Activated CD8-positive, alpha-beta memory T cell treated with anti-CD3 and anti-CD28 coated beads for 36 hours (primary cell): ENCODE measurements at regions not wholly inside any gene's neighbourhood (a gene's known extent, or its start where the extent isn't known, plus 50 kb on each side); places are given as distances from the start of the nearest gene placed in this dataset.

ENCODE experiments used
- CTCF ChIA-PET: fragments of 350-600 bp; sonication (Branson Sonifier 250); formaldehyde crosslinking; loops from one replicate; lab custom pipeline; 2021; ENCODE audit warnings: antibody characterized with exemption; lab: Charles Lee
- POLR2A ChIA-PET: fragments of 350-600 bp; sonication (Branson Sonifier 250); formaldehyde crosslinking; loops from one replicate; lab custom pipeline; 2021; ENCODE audit warnings: antibody characterized with exemption; lab: Charles Lee

DNA sequence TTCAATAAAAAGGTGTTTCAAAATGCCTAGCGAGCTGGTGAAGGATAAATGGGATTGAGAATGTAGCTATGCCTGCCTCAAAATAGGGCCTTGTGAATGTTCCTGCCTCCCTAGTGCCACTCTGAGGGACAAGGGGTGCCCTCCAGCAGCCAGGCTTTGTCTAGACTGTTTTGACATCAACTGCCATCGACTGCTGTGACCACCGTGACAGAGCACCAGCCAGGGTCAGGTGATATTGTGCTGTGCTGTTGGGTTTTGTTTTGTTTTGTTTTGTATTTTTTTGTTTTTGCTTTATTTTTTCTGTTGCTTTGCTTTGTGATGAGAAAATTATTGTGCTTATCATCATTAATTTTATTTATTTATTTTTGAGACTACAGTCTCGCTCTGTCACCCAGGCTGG is 144.8 kb downstream of the SMAD6 start:
- CTCF ChIA-PET: no interaction called here

DNA sequence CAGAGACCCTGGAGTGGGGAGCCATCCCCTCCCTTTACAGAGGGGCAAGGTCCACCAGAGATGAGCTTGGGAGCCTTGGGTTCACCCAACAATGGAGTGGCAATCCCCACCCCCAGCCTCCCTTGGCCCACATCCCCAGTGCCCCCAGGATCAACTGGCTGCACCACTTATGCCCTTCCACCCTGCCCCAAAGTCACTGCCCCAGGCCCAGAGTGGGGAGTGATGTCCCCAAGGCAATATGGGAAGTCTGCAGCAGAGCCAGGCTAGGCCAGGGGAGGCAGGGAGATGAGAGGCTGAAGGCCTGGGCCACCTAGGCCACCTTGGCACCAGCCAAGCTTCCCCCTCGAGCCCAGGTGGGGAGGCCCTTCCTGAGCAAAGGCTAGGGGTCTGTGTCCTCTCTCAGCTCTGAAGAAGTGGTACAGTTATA is 145.5 kb downstream of the SMAD6 start:
- CTCF ChIA-PET: no interaction called here
- POLR2A ChIA-PET: no interaction called here

More for the DNA sequence above, 144.8 kb downstream of the SMAD6 start:
- POLR2A ChIA-PET: no interaction called here

DNA sequence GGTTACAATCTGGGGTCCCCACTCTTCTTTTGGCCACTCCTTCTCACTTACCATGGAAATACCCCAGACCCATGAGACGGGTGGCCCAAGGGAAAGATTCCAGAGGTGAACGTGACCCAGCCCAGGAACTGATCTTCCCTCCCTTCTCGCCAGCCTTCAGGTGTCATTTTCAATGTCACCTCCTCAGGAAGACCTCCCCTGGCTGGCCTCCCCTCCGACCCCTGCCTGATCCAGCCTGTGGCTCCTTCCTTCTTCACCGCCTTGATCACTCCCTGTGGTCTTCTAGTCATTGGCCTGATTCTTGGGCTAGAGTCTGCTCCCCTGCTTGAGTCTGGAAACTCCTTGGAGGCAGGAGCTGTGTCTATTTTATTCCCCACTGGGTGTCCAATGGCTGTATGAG is 146.1 kb downstream of the SMAD6 start:
- CTCF ChIA-PET: no interaction called here
- POLR2A ChIA-PET: no interaction called here

DNA sequence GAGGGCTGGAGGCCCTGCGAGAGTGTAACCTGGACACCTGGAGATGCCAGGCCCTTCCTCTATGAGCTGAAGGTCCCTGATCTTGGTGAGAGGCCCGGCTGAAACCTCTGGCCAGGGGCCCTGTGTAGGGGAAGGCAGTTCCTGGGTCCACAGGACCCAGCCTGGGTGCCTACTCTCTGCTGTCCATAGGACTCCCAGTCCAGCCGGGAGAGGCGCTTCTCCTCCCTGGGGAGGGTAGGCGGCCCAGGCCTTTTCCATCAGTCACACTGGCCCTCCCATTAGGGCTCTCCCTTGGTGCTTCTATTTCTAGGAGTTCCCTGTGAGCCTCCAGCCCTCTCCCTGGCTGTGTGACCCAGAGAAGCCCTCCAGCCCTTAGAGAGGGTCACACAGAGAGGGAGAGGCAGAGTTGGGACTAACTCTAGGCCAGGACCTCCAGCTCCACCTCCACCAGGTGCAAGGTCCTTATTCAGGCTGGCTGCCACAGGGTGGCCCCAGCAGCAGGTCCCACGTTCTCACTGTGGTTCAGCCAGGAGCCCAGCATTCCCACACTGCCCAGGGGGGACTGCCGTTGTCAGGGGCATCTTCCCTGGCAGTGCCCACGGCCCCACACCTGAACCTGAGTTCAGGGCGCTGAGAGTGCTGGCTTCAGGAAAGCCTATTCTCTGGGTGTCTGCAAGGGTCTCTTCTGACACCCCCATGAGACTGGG is 146.8 kb downstream of the SMAD6 start:
- ChIA-PET POLR2A (no interaction called here), CTCF (no interaction called here)

DNA sequence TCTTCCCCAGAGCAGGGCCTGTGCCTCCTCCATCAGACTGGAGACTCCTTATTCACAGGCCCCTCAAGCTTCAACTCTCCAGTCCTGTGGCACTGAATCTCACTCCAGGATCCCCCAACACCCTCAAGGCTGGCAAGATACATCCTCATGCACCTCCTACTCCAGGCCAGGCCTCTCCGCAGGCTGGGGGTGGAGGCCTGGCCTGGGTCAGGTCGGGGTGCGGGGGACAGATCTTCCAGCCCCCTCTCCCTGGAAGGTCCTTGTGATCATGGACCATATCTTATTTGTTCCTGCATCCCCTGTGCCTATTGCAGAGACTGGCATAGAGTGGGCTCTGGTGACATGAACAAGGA is 147.3 kb downstream of the SMAD6 start:
- ChIA-PET CTCF (interaction anchor here (3.7 kb wide), 1 partner anchor 245 kb away, joined by 22 read pairs; no protein-coding TSS in a partner anchor), POLR2A (no interaction called here)

DNA sequence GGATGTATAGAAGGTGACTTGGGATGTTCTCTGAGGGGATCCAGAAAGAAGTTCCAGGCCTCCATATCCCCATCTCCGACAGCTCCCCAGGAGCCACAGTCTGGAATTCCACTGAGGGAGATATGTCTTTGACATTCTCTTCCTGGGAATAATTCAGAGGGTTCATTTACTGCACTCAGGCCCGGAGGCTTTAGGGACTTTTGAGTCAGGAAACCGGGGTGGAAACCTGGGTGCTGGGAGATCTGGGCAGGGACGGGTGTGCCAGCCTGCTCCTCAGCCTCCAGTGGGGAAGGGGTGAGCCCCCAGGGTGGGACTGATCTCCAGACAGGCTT is 147.7 kb downstream of the SMAD6 start:
- POLR2A ChIA-PET: no interaction called here
- CTCF ChIA-PET: interaction anchor here (3.7 kb wide), 1 partner anchor 246 kb away, joined by 22 read pairs; no protein-coding TSS in a partner anchor

DNA sequence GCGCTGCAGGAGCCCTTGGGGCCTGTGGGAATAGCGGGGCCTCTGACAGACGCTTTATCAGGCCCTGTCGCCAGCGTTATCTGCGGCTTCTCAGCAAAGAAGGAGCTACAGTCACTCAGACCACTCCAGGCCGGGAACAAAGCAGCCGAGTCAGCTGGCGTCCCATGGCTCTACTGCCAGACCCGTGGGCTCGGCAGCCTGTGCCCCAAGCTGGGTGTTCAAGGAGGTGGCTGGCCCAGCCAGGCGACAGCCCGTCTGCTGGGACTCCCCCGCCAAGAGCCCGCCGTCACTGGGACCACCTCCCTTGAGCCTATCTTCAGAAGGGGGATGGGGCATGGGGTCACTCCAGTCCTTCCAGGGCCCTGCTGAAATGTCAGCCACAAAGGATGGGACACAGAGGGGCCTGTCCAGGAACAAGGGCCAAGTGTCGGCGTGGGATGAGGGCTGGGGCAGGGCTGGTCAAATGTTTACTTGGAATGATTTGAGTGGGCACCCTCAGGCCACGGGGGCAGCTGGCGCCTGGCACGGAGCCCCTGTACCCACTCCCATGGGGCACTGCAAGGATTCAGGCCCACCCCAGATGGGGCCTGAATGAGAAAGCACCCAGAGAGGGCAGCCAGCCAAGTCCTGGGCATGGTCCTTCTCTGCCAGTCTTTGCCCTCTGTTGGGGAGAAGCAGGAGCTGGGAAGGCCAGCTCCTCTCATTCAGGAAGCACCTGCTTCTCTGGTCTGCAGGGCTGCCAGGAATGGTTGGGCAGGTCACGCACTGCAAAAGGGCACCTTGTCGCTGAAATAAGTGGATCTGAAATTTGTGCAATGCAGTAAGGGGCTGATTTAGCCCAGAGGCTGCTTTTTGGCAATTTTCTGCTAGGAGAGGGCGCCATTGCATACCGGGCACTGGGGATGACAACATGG is 148.3 kb downstream of the SMAD6 start:
- ChIA-PET CTCF (interaction anchor here (1.0 to 3.7 kb wide), 8 partner anchors 11 to 246 kb away, joined by 3 to 22 read pairs (median 6); no protein-coding TSS in a partner anchor), POLR2A (no interaction called here)

DNA sequence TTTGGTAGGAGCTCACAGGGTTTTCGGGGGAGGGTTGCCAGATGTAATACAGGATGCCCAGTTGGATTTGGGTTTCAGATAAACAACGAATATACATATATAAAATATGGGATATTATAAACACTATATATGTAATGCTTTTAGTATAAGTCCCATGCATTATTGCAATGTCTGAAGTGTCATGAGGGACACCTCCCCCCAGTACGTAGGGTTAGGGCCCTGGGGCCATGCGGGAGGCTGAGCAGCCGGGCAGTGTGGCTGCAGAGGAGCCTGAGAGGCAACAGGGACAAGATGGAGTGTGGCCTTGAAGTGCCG is 148.9 kb downstream of the SMAD6 start:
- ChIA-PET CTCF (interaction anchor here (0.7 to 3.7 kb wide), 16 partner anchors 8 to 247 kb away, joined by 3 to 22 read pairs (median 5); no protein-coding TSS in a partner anchor), POLR2A (no interaction called here)

DNA sequence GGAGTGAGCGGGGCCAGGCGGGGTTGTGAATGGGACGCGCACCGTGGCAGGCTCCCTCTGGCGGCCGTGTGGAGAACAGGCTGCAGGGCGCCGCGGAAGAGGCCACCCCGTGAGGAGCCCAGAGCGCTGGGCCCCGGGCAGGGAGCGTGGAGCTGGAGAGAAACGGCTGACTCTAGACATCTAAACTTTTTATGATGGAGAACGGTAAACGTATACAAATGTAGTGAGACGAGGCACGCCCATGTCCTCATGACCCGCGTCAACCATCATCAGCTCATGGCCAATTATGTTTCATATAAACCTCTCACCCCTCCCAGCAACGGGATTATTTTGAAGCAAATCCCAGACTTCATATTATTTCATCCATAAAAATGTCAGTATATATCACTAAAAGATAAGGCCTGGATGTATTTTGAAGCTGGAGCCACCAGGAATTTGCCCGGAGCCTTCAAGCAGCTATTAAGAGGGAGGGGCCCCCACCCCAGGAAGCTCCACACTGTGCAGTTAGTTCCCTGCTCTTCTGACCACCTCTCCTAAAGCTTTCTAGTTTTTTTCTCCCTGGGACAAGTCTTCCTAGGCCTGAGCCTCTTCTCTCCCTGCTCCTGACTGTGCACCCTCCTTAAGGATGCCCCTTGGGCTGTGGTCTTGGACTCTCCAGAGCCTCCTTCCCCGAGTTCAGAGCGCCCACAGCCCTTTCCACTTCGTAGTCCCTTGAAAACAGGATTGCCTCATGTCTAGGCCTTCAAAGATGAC is 149.5 kb downstream of the SMAD6 start:
- CTCF ChIA-PET: interaction anchor here (0.6 to 3.7 kb wide), 23 partner anchors 8 to 252 kb away, joined by 3 to 22 read pairs (median 4); no protein-coding TSS in a partner anchor
- POLR2A ChIA-PET: no interaction called here

DNA sequence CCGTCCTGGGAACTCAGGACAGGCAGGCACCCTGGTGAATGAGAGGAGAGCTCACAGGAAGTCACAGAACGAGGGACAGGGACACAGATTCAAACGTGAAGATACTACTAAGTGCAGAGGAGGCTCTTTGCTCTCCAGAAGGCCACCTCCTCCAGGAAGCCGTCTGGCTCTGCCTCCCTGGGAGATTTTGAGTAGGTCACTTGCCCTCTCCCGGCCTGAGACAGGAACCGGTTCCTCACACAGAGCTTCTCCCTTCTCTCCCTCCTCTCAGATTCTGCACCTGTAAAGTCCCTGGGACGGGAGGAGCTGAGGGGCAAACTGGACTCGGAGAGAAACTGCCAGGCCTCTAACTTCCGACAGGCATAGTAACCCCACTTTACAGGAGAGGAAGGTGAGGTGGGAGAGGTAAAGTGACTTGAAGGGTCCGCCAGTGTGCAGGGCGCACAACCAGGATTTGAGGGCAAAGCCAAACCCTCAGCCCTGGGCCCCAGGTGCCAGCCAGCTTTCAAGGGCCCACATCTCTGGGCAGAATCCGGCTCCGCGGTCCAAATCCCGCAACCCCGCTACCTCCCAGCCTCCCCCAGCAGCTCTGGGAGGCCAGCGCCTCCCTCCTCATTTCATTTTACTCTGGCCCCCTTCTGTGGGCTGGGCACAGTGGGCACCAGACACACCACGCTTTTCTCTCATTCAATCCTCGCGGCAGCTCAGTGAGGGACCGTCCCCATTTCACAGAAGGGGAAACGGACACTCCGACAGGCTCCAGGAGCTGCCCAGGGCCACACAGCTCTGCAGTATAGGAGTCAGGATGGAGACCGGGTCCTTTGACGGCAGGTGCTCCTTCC is 150.2 kb downstream of the SMAD6 start:
- CTCF ChIA-PET: interaction anchor here (0.7 to 3.7 kb wide), 21 partner anchors 7 to 253 kb away, joined by 3 to 22 read pairs (median 4); no protein-coding TSS in a partner anchor

DNA sequence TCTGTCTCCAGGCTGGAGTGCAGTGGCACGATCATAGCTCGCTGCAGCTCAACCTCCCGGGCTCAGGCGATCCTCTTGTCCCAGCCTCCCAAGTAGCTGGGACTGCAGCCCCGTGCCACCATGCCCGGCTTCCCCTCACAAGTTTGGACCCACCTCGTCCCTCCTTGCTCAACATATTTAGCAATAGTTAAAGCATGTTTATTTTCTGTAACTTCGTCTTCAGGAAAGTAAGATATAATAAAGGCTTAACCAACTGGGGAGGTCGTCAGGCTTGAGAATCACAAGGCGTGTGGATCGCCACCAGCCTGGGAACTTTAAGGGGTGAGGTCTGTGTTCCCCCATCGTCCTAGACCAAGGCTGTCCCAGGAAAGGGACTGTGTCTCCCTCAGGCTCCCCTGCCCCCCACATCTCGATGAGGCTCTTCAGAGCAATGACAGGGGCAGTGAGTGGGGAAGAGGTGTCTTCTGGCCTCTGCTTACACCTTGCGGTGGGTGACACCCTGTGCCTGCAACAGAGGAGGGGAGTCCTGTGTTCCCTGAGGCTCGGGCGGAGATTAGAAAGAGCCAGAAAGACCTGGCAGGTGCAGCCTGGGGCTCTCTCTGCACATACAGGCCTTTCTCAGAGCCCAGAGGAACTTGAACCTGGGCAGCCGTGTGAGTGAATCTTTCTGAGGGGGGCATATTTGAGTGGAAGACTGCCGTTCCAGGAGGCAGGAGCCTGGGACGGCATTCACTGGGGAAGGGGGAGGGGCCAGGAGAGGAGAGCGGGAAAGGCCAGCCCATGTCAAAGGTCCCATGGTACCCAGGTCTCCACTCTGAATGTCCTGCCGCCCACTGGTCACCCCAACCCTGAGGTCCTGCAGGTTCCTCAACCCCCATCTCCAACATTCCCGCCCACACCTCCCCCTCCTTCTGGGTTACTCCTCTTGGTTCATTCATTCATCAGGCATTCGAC is 152.3 kb downstream of the SMAD6 start:
- CTCF ChIA-PET: interaction anchor here (0.7 to 1.7 kb wide), 4 partner anchors 18 to 499 kb away, joined by 3 to 4 read pairs (median 4); no protein-coding TSS in a partner anchor
- POLR2A ChIA-PET: no interaction called here

More for the DNA sequence above, 150.2 kb downstream of the SMAD6 start:
- POLR2A ChIA-PET: interaction anchor here (0.5 kb wide), 1 partner anchor 1426 kb away, joined by 3 read pairs; the partner anchor contains the start of gene FEM1B

DNA sequence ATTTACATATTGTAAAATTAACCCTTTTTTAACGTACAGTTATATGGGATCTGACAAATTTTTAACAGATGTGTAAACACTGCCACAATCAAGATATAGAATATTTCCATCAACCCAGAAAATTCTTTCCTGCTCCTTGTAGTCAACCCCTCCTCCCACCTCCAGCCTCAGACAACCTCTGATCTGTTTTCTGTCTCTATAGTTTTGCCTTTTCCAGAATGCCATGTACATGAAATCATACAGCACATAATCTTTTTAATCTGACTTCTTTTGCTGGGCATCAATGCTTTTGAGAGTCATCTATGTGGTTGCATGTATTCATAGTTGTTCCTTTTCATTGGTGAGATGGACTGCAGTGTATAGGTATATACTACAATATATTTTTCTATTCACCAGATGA is 153.0 kb downstream of the SMAD6 start:
- ChIA-PET CTCF (no interaction called here), POLR2A (no interaction called here)

DNA sequence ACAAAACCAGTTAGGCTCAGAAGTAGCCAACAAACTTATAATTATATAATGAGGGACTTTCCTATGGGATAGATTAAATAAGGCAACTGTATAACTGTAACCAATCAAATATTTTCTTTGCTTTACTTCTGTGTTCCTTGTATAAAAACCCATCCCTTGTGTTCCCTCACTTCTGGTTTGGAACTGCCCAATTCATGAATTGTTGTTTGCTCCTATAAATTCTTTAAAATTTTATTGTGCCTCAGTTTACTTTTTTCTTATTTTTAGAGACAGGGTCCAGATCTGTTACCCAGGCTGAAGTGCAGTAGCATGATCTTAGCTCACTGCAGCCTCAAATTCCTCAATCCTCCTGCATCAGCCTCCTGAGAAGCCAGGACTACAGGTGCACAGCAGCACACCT is 155.7 kb downstream of the SMAD6 start:
- CTCF ChIA-PET: no interaction called here
- POLR2A ChIA-PET: no interaction called here

DNA sequence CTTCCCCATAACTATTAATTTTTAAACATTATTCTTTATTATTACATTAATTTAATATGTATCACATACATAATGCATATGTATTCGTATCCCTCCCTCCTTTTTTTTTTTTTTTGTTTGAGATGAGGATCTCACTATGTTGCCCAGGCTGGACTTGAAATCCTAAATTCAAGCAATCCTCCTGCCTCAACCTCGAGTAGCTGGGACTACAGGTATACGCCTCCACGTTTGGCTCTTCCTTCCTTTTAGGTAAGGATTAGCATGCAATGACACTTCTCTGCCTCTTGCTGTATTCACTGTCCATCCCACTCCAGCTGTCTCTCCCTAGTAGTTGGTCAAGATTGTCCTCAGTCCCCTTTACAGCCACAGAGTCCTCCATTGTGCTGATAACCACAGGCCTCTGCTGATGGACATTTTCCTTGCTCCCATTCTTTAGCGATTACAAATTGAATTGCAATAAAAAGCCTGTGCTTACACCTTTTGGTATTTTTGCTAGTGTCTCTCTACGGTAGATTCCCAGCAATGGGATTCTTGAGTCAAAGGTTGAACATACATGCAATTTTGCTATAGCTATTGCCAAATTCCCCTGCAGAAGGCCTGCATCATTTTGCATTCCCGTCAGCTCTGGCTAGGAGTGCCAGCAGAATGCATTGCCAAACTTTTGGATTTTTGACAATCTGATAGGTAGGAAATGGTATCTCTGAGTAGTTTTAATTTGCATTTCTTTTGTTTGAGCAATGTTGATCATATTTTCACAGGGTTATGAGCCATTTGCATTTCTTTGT is 156.6 kb downstream of the SMAD6 start:
- ChIA-PET CTCF (interaction anchor here (0.7 kb wide), 1 partner anchor 389 kb away, joined by 3 read pairs; no protein-coding TSS in a partner anchor), POLR2A (no interaction called here)

DNA sequence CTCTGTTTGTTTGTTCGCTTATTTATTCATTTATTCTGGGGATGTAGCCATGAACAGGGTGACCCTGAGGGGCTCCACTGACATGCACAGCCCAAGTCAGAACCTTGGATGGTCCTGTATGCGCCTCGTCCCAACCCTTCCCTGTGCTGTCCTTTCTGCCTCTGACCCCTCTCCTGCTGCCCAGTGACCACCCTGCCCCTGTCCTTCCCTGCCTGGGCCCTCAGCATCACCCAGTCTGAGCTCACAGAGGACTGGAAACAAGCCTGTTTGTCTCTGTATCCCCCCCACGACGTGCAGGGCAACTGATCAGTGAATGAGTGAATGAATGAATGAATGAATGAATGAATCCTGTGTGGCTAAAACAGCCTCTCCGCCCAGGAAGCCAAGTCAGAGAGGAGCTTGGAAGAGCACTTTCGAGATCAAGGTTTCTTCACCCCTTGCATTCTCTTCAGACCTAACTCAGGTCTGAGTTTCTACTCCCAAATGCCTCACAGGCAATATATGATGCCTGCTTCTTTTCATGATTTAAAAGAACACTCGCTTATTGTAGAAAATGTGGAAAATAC is 157.7 kb downstream of the SMAD6 start:
- ChIA-PET CTCF (interaction anchor here (1.1 kb wide), 1 partner anchor 8 kb away, joined by 6 read pairs; no protein-coding TSS in a partner anchor), POLR2A (no interaction called here)

DNA sequence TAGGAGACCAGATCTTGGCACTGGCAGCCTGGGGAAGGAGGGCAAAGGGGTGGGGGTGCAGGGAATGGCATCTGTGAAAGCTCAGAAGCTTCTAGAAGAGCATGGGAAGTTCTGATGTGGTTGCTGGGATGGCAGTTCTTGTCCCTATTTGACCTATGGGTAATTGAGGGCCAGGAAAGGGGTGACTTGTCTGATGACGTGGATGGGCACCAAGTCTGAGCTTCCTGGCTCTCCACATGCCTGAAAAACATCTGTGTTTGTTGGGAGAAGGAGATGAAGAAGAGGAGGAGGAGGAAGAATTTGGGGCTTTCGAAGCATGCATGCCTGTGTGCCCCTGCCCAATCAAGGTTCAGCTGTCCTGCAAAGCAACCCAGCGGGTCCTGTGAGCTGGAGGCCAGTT is 158.8 kb downstream of the SMAD6 start:
- POLR2A ChIA-PET: interaction anchor here (0.5 kb wide), 1 partner anchor 469 kb away, joined by 6 read pairs; no protein-coding TSS in a partner anchor
- CTCF ChIA-PET: interaction anchor here (1.7 kb wide), 1 partner anchor 10 kb away, joined by 10 read pairs; no protein-coding TSS in a partner anchor
